Breast epithelium (tissue), 4 donors: ENCODE measurements at regions not wholly inside any gene's neighbourhood (a gene's known extent, or its start where the extent isn't known, plus 50 kb on each side); places are given as distances from the start of the nearest gene placed in this dataset.
"Not testable (repeated sequence)": the region's sequence is repeated elsewhere in the genome, so short reads cannot be mapped to it uniquely, and the experiment has no call there.

Source experiments
- DNase-seq, 2 donors: peaks; one replicate each; pipeline ENCODE4 v3.0.0-alpha.2; 2019; ENCODE audit warnings: low spot score in 2 of 2
- H3K27ac ChIP-seq, 2 donors: fragments of 200-600 bp; sonication (generic) in 1 of 2; one replicate each; pipeline ENCODE4 v1.5.1; 2016 to 2019; ENCODE audit warnings: mild to moderate bottlenecking in 1 of 2
- H3K27me3 ChIP-seq, 2 donors: fragments of 200-600 bp; sonication (generic) in 1 of 2; one replicate each; pipeline versions ENCODE4 v1.5.1 to v1.6.0; 2017 to 2019; ENCODE audit warnings: control low read depth in 1 of 2, mild to moderate bottlenecking in 1 of 2
- H3K36me3 ChIP-seq: fragments of 200-600 bp; one replicate; pipeline ENCODE4 v1.5.1; 2019
- H3K4me1 ChIP-seq, 2 donors: fragments of 200-600 bp; sonication (generic); one replicate each; pipeline ENCODE4 v1.5.1; 2016 to 2019; ENCODE audit warnings: control low read depth in 1 of 2
- H3K4me3 ChIP-seq, 3 donors: fragments of 200-600 bp; sonication (generic); 1 replicate in 2 of 3; 2 replicates in 1 of 3; pipeline ENCODE4 v1.5.1; 2016 to 2019; ENCODE audit warnings: mild to moderate bottlenecking in 3 of 3, moderate library complexity in 2 of 3
- H3K9me3 ChIP-seq, 2 donors: fragments of 200-600 bp; sonication (generic) in 1 of 2; one replicate each; pipeline ENCODE4 v1.5.1; 2016 to 2019; ENCODE audit warnings: control low read depth in 1 of 2
- POLR2A ChIP-seq: fragments of 450-650 bp; IDR thresholded peaks from one replicate; pipeline ENCODE4 v1.6.1; 2016; ENCODE audit warnings: antibody characterized with exemption, mild to moderate bottlenecking, moderate library complexity
- POLR2AphosphoS5 ChIP-seq, 3 donors: sonication (generic); formaldehyde crosslinking; IDR thresholded peaks; one replicate each; pipeline ENCODE4 v1.6.1; 2017; ENCODE audit warnings: antibody characterized with exemption in 3 of 3
- intact Hi-C: fragments of 100-400 bp; cut with DNase I; formaldehyde crosslinking; loops from one replicate; pipeline ENCODE4 v1.15.1; 2023; ENCODE audit warnings: low total_unique reads
- TF ChIP-seq, protein P1 (sequence below), 3 donors: fragments of 450-650 bp; IDR thresholded peaks; one replicate each; pipeline ENCODE4 v1.5.1; 2016 to 2017; ENCODE audit warnings: antibody characterized with exemption in 3 of 3, mild to moderate bottlenecking in 3 of 3, moderate library complexity in 3 of 3

- no peak for DNase-seq
- Histone ChIP-seq H3K27me3 (no peaks in the 10 kb centered on the region), H3K4me1 (no peaks in the 10 kb centered on the region), H3K36me3 (no peaks in the 10 kb centered on the region), H3K4me3 (no peak overlapping the region), H3K9me3 (no peaks in the 10 kb centered on the region), H3K27ac (no peak overlapping the region)
- TF ChIP-seq POLR2AphosphoS5 (IDR thresholded peaks at IDR 0.05) (no peak), POLR2A (no peak)
- TF ChIP-seq, protein P1, sequence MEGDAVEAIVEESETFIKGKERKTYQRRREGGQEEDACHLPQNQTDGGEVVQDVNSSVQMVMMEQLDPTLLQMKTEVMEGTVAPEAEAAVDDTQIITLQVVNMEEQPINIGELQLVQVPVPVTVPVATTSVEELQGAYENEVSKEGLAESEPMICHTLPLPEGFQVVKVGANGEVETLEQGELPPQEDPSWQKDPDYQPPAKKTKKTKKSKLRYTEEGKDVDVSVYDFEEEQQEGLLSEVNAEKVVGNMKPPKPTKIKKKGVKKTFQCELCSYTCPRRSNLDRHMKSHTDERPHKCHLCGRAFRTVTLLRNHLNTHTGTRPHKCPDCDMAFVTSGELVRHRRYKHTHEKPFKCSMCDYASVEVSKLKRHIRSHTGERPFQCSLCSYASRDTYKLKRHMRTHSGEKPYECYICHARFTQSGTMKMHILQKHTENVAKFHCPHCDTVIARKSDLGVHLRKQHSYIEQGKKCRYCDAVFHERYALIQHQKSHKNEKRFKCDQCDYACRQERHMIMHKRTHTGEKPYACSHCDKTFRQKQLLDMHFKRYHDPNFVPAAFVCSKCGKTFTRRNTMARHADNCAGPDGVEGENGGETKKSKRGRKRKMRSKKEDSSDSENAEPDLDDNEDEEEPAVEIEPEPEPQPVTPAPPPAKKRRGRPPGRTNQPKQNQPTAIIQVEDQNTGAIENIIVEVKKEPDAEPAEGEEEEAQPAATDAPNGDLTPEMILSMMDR (IDR thresholded peaks at IDR 0.05) = no peak
- intact Hi-C loops = no loop called here
Observed at GRCh38 chr9:87206064-87206661, 258.9 kb upstream of the GAS1 start.

DNA sequence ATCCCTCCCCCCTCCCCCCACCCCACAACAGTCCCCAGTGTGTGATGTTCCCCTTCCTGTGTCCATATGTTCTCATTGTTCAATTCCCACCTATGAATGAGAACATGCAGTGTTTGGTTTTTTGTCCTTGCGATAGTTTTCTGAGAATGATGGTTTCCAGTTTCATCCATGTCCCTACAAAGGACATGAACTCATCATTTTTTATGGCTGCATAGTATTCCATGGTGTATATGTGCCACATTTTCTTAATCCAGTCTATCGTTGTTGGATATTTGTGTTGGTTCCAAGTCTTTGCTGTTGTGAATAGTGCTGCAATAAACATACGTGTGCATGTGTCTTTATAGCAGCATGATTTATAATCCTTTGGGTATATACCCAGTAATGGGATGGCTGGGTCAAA is 263.4 kb upstream of the GAS1 start:
- H3K4me1 ChIP-seq, intact Hi-C loops, H3K36me3 ChIP-seq, H3K27me3 ChIP-seq, DNase-seq, H3K27ac ChIP-seq, H3K4me3 ChIP-seq, H3K9me3 ChIP-seq: not testable (repeated sequence)

- no peak overlapping the region for H3K4me3 ChIP-seq
- H3K36me3 ChIP-seq = no peaks in the 10 kb centered on the region
- TF ChIP-seq, protein P1 (IDR thresholded peaks at IDR 0.05) = no peak
- TF ChIP-seq POLR2A (no peak), POLR2AphosphoS5 (IDR thresholded peaks at IDR 0.05) (no peak)
- intact Hi-C loops = no loop called here
- no peaks in the 10 kb centered on the region for H3K27me3 ChIP-seq
- no peak overlapping the region for H3K27ac ChIP-seq
- H3K9me3 ChIP-seq = no peaks in the 10 kb centered on the region
- DNase-seq = no peak
- no peaks in the 10 kb centered on the region for H3K4me1 ChIP-seq
Observed at GRCh38 chr9:87211669-87212068, 264.4 kb upstream of the GAS1 start.

DNA sequence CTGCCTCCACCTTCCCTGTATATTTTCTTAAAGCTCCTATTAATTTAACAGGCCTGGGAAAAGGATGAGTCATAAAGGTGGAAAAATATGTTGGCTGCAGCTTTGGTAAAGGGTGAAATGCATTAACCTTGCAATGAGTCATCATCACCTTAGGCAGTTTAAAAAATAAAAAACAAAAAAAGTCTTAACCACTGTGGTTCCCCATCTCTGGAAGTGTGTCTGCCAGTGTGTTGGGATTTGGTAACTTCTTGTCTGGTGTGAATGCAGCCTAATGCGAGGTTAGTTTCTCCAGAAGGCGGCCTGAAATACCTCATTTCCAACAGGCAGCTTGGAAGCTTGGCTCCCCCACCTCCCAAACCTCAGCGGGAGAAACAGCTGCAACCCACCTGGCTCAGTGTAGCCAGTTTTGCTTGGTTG is 265.3 kb upstream of the GAS1 start:
- DNase-seq = peak in 1 of 2 donors; percentile 30
- TF ChIP-seq POLR2AphosphoS5 (IDR thresholded peaks at IDR 0.05) (no peak), POLR2A (no peak)
- TF ChIP-seq, protein P1 (IDR thresholded peaks at IDR 0.05) = no peak
- Histone ChIP-seq H3K4me1 (no peaks in the 10 kb centered on the region), H3K36me3 (no peaks in the 10 kb centered on the region), H3K27me3 (no peaks in the 10 kb centered on the region), H3K9me3 (no peaks in the 10 kb centered on the region), H3K4me3 (no peak overlapping the region), H3K27ac (peak overlapping the region; percentile 51 to 69)
- intact Hi-C loops = no loop called here

GRCh38 chr9:87213948-87214347 is 266.6 kb upstream of the GAS1 start:
- Histone ChIP-seq H3K4me3 (no peak overlapping the region), H3K9me3 (no peaks in the 10 kb centered on the region), H3K27me3 (no peaks in the 10 kb centered on the region), H3K27ac (peak overlapping the region; percentile 5 to 38), H3K4me1 (no peaks in the 10 kb centered on the region), H3K36me3 (no peaks in the 10 kb centered on the region)
- intact Hi-C loops = loop anchor here (1.0 kb wide), 1 partner anchor 27 kb away; no protein-coding TSS in a partner anchor
- TF ChIP-seq POLR2AphosphoS5 (IDR thresholded peaks at IDR 0.05) (no peak), POLR2A (no peak)
- TF ChIP-seq, protein P1 (IDR thresholded peaks at IDR 0.05) = no peak
- DNase-seq = no peak
